ENCODE measurements at regions not wholly inside any gene's neighbourhood (a gene's known extent, or its start where the extent isn't known, plus 50 kb on each side); places are given as distances from the start of the nearest gene placed in this dataset.

DNA sequence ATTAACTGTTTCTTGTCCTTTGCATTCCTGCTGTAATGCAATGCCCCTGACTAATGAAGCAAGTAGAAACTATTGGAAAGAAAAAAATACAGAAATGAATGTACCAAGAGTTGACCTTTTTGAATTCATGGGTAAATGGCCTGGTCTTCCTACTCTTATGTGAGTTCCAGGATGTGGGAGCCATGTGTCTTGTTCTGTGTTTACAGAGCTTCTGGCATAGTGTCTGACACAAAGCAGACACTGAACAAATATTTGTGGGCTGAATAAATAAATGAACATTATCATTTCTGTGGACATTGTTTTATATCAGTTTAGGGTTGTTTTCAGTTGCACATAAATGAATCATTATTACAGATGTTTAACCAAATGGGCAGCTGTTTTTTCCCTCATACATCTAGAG lies 155.5 kb downstream of the CD8B2 start:
- Histone ChIP-seq H3K27ac (no peak overlapping the region), H3K36me3 (no peaks in the 10 kb centered on the region), H3K4me3 (no peak overlapping the region), H3K4me1 (no peaks in the 10 kb centered on the region), H3K9me3 (no peaks in the 10 kb centered on the region), H3K27me3 (no peaks in the 10 kb centered on the region)
- TF ChIP-seq POLR2A (IDR thresholded peaks at IDR 0.05) (no peak), EP300 (IDR thresholded peaks at IDR 0.05) (no peak)
- TF ChIP-seq, protein P1, sequence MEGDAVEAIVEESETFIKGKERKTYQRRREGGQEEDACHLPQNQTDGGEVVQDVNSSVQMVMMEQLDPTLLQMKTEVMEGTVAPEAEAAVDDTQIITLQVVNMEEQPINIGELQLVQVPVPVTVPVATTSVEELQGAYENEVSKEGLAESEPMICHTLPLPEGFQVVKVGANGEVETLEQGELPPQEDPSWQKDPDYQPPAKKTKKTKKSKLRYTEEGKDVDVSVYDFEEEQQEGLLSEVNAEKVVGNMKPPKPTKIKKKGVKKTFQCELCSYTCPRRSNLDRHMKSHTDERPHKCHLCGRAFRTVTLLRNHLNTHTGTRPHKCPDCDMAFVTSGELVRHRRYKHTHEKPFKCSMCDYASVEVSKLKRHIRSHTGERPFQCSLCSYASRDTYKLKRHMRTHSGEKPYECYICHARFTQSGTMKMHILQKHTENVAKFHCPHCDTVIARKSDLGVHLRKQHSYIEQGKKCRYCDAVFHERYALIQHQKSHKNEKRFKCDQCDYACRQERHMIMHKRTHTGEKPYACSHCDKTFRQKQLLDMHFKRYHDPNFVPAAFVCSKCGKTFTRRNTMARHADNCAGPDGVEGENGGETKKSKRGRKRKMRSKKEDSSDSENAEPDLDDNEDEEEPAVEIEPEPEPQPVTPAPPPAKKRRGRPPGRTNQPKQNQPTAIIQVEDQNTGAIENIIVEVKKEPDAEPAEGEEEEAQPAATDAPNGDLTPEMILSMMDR (IDR thresholded peaks at IDR 0.05), result no peak
- DNase-seq (ENCODE audit: low spot score in 2 of 2), result no peak

DNA sequence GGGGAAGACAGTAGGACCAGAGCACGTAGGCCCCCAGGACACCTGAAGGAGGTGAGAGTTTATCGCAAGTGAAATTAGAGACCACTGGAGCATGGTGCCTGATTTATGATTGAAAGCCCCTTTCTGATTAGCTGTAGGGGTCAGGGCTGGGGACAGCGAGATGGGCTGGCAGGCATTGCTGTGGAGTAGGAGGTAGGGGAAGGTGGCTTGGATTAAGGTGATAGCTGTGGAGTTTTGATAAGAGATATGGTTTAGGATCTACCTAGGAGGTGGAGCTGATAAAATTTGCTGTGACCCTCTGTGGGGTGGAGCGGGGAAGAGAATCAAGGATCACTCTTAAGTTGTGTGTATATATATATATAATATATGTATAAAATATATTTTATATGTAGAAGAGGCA lies 157.5 kb downstream of the CD8B2 start:
- Histone ChIP-seq H3K9me3 (no peaks in the 10 kb centered on the region), H3K4me3 (no peak overlapping the region), H3K27ac (no peak overlapping the region), H3K27me3 (no peaks in the 10 kb centered on the region), H3K4me1 (no peaks in the 10 kb centered on the region), H3K36me3 (no peaks in the 10 kb centered on the region)
- DNase-seq (ENCODE audit: low spot score in 2 of 2), result no peak
- TF ChIP-seq POLR2A (IDR thresholded peaks at IDR 0.05), result no peak
- TF ChIP-seq, protein P1 (IDR thresholded peaks at IDR 0.05), result no peak
- no peak for TF ChIP-seq EP300 (IDR thresholded peaks at IDR 0.05)
- 89 to 94% methylated on average over 4 of the region's 4 CpGs for WGBS, 2 donors

DNA sequence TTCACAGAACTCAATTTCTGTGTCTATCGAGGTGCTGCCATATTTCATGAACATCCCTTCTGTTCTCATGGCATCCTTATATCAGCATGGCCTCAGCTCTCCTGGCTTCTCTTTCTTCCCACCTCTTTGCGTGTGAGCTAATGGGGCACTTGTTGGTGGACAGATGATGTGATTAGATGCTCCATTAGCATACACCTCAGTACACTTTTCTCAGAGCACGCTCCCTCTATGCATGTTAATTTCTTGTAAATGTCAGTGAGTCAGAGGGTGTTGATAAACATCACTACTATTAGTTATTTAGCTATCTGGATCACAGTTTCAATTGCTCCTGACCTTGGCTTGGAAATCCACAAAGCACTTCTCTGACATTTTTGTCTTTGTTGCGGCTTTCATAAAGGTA lies 159.4 kb downstream of the CD8B2 start:
- no peak overlapping the region for H3K4me3 ChIP-seq
- H3K4me1 ChIP-seq, result no peaks in the 10 kb centered on the region
- TF ChIP-seq, protein P1 (IDR thresholded peaks at IDR 0.05), result no peak
- TF ChIP-seq EP300 (IDR thresholded peaks at IDR 0.05) (no peak), POLR2A (IDR thresholded peaks at IDR 0.05) (no peak)
- H3K36me3 ChIP-seq, result no peaks in the 10 kb centered on the region
- H3K27me3 ChIP-seq, result no peaks in the 10 kb centered on the region
- H3K27ac ChIP-seq, result no peak overlapping the region
- 88 to 90% methylated on average over 4 of the region's 4 CpGs for WGBS, 2 donors
- DNase-seq (ENCODE audit: low spot score in 2 of 2), result no peak
- H3K9me3 ChIP-seq, result no peaks in the 10 kb centered on the region

DNA sequence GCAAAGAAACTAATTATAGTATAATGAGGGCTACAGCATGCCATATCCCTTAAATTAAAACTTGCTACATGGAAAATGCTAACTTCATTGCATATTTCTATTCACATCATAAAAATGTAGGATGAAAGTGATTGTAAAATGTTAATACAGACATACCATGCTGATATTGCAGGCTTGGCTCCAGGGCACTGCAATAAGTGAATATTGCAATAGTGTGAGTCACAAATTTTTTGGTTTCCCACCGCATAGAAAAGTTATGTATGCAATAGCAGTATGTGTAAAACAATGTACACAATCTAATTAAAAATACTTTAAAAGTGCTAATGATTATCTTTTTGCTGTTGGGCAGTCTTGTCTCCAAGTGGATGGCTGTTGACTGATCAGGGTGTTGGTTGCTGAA lies 162.1 kb downstream of the CD8B2 start:
- TF ChIP-seq POLR2A (IDR thresholded peaks at IDR 0.05) (no peak), EP300 (IDR thresholded peaks at IDR 0.05) (no peak)
- TF ChIP-seq, protein P1 (IDR thresholded peaks at IDR 0.05), result no peak
- H3K27ac ChIP-seq, result no peak overlapping the region
- H3K27me3 ChIP-seq, result no peaks in the 10 kb centered on the region
- WGBS, 2 donors, result 83 to 86% methylated on average over 1 of the region's 1 CpG
- H3K4me3 ChIP-seq, result no peak overlapping the region
- DNase-seq (ENCODE audit: low spot score in 2 of 2), result no peak
- H3K36me3 ChIP-seq, result no peaks in the 10 kb centered on the region
- H3K4me1 ChIP-seq, result no peaks in the 10 kb centered on the region
- H3K9me3 ChIP-seq, result no peaks in the 10 kb centered on the region

DNA sequence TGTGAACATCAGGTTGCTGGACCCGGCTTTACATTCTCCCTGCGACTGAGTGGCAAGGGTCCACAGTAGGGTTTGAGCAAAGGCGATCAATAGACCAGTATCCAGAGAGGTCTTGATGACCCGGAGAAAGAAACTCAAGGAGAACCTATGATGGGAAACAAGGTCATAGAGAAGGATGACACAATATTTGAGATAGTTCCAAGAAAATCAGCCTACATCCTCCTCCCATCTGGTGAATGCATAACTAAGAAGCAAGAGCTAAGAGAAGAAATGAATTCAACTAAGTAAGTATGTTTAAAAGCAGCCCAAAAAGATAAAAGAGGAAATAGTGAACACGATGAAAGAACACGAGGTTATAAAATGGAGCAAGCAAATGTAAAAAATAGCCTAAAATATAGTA lies 166.3 kb downstream of the CD8B2 start:
- Histone ChIP-seq H3K36me3 (no peaks in the 10 kb centered on the region), H3K27me3 (no peaks in the 10 kb centered on the region), H3K9me3 (peaks cover 0 to 8% (median 0%) of the 10 kb centered on the region in 4 donors), H3K27ac (no peak overlapping the region), H3K4me3 (no peak overlapping the region), H3K4me1 (no peaks in the 10 kb centered on the region)
- TF ChIP-seq EP300 (IDR thresholded peaks at IDR 0.05) (no peak), POLR2A (IDR thresholded peaks at IDR 0.05) (no peak)
- TF ChIP-seq, protein P1 (IDR thresholded peaks at IDR 0.05), result no peak
- DNase-seq (ENCODE audit: low spot score in 2 of 2), result no peak
- 85 to 86% methylated on average over 6 of the region's 6 CpGs for WGBS, 2 donors
